GM21619 (cell line): ENCODE measurements at regions not wholly inside any gene's neighbourhood (a gene's known extent, or its start where the extent isn't known, plus 50 kb on each side); places are given as distances from the start of the nearest gene placed in this dataset.

Experiments used
- ATAC-seq: cut with Tn5 transposase; IDR thresholded peaks from one replicate; pipeline ENCODE4 v1.9.1; 2021; ENCODE audit not compliant: unreplicated experiment

DNA sequence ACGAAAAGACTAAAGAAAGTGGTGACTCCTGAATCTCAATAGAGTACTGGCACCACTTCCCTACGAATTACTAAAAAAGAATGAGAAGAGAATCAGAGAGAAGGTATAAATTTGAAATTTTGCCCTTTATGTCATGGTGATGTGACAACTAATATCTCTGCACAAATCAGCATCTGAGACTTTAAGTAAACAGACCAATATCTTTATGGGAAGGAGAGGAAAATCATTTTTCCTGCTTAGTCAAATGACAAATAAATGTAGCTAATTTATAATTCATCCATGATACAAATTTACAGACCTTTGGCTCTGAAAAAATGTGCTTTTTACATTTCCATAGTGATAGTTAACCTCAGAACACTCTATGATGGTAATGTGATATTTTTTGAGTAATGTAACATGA is 424.8 kb upstream of the EPHA5 start:
- ATAC-seq = no peak

- ATAC-seq = no peak
Observed at GRCh38 chr4:66094070-66094469, 423.8 kb upstream of the EPHA5 start.

GRCh38 chr4:66091786-66092185 is 421.5 kb upstream of the EPHA5 start:
- ATAC-seq = no peak

- no peak for ATAC-seq
Observed at GRCh38 chr4:66073961-66074360, 403.7 kb upstream of the EPHA5 start.

GRCh38 chr4:66071911-66072310 is 401.6 kb upstream of the EPHA5 start:
- no peak for ATAC-seq

GRCh38 chr4:66062921-66063320 is 392.6 kb upstream of the EPHA5 start:
- no peak for ATAC-seq

DNA sequence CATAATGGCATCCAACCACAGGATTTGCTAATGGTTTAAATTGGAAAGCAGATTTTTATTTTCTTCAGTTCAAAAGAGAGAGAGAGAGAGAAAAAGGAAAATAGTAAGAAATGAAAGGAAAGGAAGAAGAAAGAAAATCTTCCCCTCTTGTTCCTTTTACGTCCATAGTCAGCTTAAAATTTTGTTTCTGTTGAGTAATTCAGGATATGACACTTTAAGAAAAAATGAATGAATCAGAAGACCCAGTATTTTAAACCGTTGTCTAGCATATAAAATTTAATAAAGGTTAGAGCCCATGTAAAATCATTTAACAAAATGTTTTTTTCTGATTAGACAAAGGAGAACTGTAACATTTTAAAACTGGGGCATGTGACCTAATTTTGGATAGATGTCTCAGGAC is 391.8 kb upstream of the EPHA5 start:
- ATAC-seq = no peak

- no peak for ATAC-seq
Observed at GRCh38 chr4:66059556-66059955, 389.3 kb upstream of the EPHA5 start.

DNA sequence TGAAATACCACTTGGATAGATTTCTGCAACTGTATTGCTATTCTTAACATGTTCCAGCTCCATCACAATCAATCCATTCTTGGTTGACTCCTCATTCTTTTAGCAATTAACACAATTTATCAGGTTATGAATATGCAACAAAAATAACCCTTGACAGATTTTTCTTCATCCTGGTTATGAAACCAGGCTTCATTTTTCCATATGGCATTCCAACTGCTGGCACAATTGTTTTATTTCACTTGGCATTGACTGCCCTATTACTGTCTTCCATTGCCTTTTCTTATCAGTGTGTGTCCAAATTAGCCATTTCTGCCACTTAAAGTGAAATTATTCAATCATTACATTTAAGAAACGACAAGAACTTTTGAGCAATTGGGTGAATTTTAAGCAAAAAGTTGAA is 388.8 kb upstream of the EPHA5 start:
- ATAC-seq = no peak

- ATAC-seq = no peak
Observed at GRCh38 chr4:66055999-66056398, 385.7 kb upstream of the EPHA5 start.

GRCh38 chr4:66052426-66052825 is 382.1 kb upstream of the EPHA5 start:
- no peak for ATAC-seq

GRCh38 chr4:66048861-66049260 is 378.6 kb upstream of the EPHA5 start:
- no peak for ATAC-seq

- ATAC-seq = no peak
Observed at GRCh38 chr4:66045913-66046312, 375.6 kb upstream of the EPHA5 start.

DNA sequence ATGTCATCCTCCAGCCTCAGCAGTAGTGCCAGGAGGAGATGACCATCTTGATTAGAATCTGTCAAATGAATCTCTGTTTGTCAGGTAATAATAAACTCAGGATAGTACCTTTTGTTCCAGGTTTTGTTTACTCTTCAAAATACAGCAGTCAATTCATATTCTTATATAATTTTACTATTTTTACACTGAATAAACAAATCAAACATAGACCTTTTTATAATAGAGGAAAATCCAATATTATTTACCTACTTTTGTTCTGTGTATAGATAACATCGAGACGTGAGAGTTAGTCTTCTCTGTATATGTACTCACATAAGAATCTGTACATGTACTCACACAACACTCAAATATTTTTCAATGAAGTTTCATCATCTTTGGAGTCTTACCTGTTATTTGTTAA is 365.4 kb upstream of the EPHA5 start:
- ATAC-seq = no peak

DNA sequence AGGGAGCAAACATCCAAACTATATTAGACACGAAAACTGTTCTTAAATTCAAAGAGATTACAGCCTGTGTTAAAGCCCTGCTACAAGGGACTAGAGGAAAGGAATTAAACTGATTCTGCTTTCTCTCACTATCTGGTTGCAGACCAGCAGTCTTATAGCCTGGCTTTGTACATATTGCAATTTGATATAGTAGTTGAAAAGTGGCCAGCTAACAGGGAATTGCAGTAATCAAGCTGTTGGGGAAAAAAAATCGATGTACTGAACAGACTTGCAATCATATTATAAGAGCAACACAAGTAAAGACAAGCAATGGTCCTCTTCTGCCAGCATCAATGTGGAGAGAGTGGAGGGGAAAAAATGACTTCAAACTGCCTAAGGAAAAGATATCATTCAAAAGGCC is 364.4 kb upstream of the EPHA5 start:
- ATAC-seq = no peak

DNA sequence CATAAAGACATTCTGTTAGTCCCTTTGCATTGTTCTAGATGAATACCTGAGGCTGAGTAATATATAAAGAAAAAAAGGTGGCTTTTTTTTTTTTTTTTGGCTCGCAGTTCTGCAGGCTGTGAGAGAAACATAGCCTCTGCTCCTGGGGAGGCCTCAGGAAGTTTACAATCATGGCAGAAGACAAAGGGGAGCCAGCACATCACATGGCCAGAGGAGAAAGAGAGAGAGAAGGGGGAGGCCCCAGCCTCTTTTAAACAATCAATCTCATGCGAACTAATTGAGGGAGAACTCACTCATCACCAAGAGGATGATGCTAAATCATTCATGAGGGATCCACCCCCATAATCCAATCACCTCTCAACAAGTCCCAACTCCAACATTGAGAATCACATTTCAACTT is 364.0 kb upstream of the EPHA5 start:
- no peak for ATAC-seq

DNA sequence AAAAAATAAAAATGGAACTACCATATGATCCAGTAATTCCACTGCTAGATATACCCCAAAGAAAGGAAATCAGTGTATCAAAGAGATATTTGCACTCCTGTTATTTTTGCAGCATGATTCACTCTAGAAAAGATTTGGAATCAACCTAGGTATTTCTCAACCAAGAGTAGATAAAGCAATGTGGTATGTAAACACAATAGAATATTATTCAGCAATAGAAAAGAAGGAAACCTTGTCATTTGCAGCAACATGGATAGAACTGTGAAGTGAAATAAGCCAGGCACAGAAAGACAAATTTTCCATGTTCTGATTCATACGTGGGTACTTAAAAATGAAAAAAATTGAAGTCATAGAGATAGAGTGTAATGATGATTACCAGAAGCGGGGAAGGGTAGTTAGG is 362.3 kb upstream of the EPHA5 start:
- no peak for ATAC-seq

GRCh38 chr4:66028668-66029067 is 358.4 kb upstream of the EPHA5 start:
- no peak for ATAC-seq

- ATAC-seq = no peak
Observed at GRCh38 chr4:66023061-66023460, 352.8 kb upstream of the EPHA5 start.

DNA sequence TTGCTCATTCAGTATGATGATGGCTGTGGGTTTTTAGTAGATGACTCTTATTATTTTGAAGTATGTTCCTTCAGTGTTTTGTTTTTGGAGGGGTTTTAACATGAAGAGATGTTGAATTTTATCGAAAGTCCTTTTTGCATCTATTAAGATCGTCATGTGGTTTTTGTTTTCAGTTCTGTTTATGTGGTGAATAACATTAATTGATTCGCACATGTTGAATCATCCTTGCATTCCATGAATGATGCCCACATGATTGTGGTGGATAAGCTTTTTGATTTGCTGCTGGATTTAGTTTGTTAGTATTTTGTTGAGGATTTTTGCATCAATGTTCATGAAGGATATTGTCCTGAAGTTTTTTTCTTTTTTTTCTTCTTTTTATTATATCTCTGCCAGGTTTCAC is 347.4 kb upstream of the EPHA5 start:
- no peak for ATAC-seq

DNA sequence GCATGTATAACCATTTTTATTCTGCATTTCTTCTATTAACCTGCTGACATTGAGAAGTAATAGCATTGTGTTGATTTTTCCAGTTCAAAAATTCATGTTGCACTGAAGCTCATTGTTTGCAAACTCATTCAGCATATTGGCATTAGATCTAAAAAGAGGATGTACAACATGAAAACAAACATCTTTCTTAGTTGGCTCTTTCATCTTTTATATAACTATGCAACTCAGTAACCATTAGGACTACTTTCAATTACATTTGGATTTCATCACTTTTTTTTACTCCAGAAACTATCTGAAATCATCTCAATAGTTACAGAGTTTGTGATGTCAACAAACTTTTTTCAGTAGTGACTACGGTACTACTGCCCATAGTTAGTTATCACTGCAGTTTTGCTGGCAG is 346.0 kb upstream of the EPHA5 start:
- ATAC-seq = no peak

- ATAC-seq = no peak
Observed at GRCh38 chr4:66014146-66014765, 344.0 kb upstream of the EPHA5 start.

- no peak for ATAC-seq
Observed at GRCh38 chr4:66000510-66001117, 330.3 kb upstream of the EPHA5 start.
